H9 (cell line): ENCODE measurements at regions not wholly inside any gene's neighbourhood (a gene's known extent, or its start where the extent isn't known, plus 50 kb on each side); places are given as distances from the start of the nearest gene placed in this dataset.

Experiments
- DNase-seq: peaks from one replicate; pipeline ENCODE4 v3.0.0-alpha.2; 2017
- H2AFZ ChIP-seq: one replicate; pipeline ENCODE4 v1.6.1; 2013; ENCODE audit warnings: mild to moderate bottlenecking, low read length, control low read depth, moderate library complexity
- H2AK5ac ChIP-seq: 2 replicates; pipeline ENCODE4 v1.6.1; 2013; ENCODE audit warnings: low read length, control low read depth, mixed read lengths; ENCODE audit not compliant: insufficient read length
- H2BK120ac ChIP-seq: one replicate; pipeline ENCODE4 v1.6.1; 2013; ENCODE audit warnings: low read depth, mild to moderate bottlenecking, low read length, control low read depth, inconsistent platforms; ENCODE audit not compliant: poor library complexity, severe bottlenecking
- H2BK12ac ChIP-seq: 2 replicates; pipeline ENCODE4 v1.6.1; 2013; ENCODE audit warnings: low read length, control low read depth, mixed read lengths, low read depth; ENCODE audit not compliant: insufficient read length
- H2BK15ac ChIP-seq: 2 replicates; pipeline ENCODE4 v1.6.1; 2013; ENCODE audit warnings: low read depth, low read length, control low read depth
- H2BK20ac ChIP-seq: one replicate; pipeline ENCODE4 v1.6.1; 2013; ENCODE audit warnings: low read depth, mild to moderate bottlenecking, low read length, control low read depth, inconsistent platforms; ENCODE audit not compliant: poor library complexity, severe bottlenecking
- H2BK5ac ChIP-seq: 2 replicates; pipeline ENCODE4 v1.6.1; 2013; ENCODE audit warnings: low read length, control low read depth, mixed read lengths; ENCODE audit not compliant: insufficient read length
- H3K14ac ChIP-seq: 2 replicates; pipeline ENCODE4 v1.6.1; 2013; ENCODE audit warnings: low read length, control low read depth; ENCODE audit not compliant: insufficient read depth
- H3K18ac ChIP-seq: 2 replicates; pipeline ENCODE4 v1.6.1; 2013; ENCODE audit warnings: low read depth, mild to moderate bottlenecking, mixed read lengths, low read length, control low read depth; ENCODE audit not compliant: insufficient read length
- H3K23ac ChIP-seq: 2 replicates; pipeline ENCODE4 v1.6.1; 2013; ENCODE audit warnings: low read length, control low read depth, mixed read lengths, low read depth; ENCODE audit not compliant: insufficient read length
- H3K23me2 ChIP-seq: 2 replicates; pipeline ENCODE4 v1.6.1; 2013; ENCODE audit warnings: low read depth, mild to moderate bottlenecking, mixed read lengths, low read length, control low read depth; ENCODE audit not compliant: insufficient read length, poor library complexity, severe bottlenecking
- H3K27ac ChIP-seq: 2 replicates; pipeline ENCODE4 v1.5.1; 2013; ENCODE audit warnings: low read length, control low read depth, mixed read lengths, low read depth; ENCODE audit not compliant: insufficient read length
- H3K27me3 ChIP-seq: 2 replicates; pipeline ENCODE4 v1.6.1; 2013; ENCODE audit warnings: low read length, control low read depth, inconsistent platforms; ENCODE audit not compliant: insufficient read depth
- H3K4ac ChIP-seq: 2 replicates; pipeline ENCODE4 v1.6.1; 2013; ENCODE audit warnings: low read depth, mild to moderate bottlenecking, control low read depth, inconsistent platforms, low read length, moderate library complexity
- H3K4me1 ChIP-seq: 2 replicates; pipeline ENCODE4 v1.6.1; 2013; ENCODE audit warnings: low read length, control low read depth, inconsistent platforms; ENCODE audit not compliant: insufficient read depth
- H3K4me2 ChIP-seq: 2 replicates; pipeline ENCODE4 v1.6.1; 2013; ENCODE audit warnings: low read length, control low read depth, mixed read lengths; ENCODE audit not compliant: insufficient read length, insufficient read depth
- H3K56ac ChIP-seq: 2 replicates; pipeline ENCODE4 v1.6.1; 2013; ENCODE audit warnings: low read depth, mild to moderate bottlenecking, mixed read lengths, low read length, control low read depth; ENCODE audit not compliant: insufficient read length
- H3K79me1 ChIP-seq: 2 replicates; pipeline ENCODE4 v1.6.1; 2013; ENCODE audit warnings: low read depth, mild to moderate bottlenecking, moderate library complexity, low read length, control low read depth, inconsistent platforms; ENCODE audit not compliant: insufficient read depth, poor library complexity, severe bottlenecking
- H3K79me2 ChIP-seq: 2 replicates; pipeline ENCODE4 v1.6.1; 2013; ENCODE audit warnings: low read length, control low read depth, inconsistent platforms; ENCODE audit not compliant: insufficient read depth
- H3K9ac ChIP-seq: 2 replicates; pipeline ENCODE4 v1.6.1; 2013; ENCODE audit warnings: low read length, control low read depth, mixed read lengths; ENCODE audit not compliant: insufficient read length; ENCODE audit errors: extremely low read depth
- H3K9me3 ChIP-seq: one replicate; pipeline ENCODE4 v1.6.1; 2013; ENCODE audit warnings: low read depth, low read length, inconsistent platforms; ENCODE audit not compliant: control insufficient read depth
- H3T11ph ChIP-seq: one replicate; pipeline ENCODE4 v1.6.1; 2013; ENCODE audit warnings: mild to moderate bottlenecking, low read length, control low read depth, inconsistent platforms
- H4K20me1 ChIP-seq: one replicate; pipeline ENCODE4 v1.6.1; 2013; ENCODE audit not compliant: control insufficient read depth, insufficient read length, insufficient read depth
- H4K5ac ChIP-seq: 2 replicates; pipeline ENCODE4 v1.6.1; 2013; ENCODE audit warnings: low read depth, mild to moderate bottlenecking, mixed read lengths, low read length, control low read depth; ENCODE audit not compliant: insufficient read length
- H4K8ac ChIP-seq: replicated peaks from 2 replicates; pipeline ENCODE4 v1.6.1; 2013; ENCODE audit warnings: low read length, control low read depth, mixed read lengths, low read depth; ENCODE audit not compliant: insufficient read length
- H4K91ac ChIP-seq: 2 replicates; pipeline ENCODE4 v1.6.1; 2013; ENCODE audit warnings: low read depth, mild to moderate bottlenecking, moderate library complexity, mixed read lengths, low read length, control low read depth; ENCODE audit not compliant: insufficient read length
- H3K27ac Mint-ChIP-seq, 3 experiments: 2 replicates in 2 of 3; 3 replicates in 1 of 3; pipeline ENCODE4 v1.8.0; 2020 to 2021; ENCODE audit warnings: mixed read lengths in 3 of 3, mild to moderate bottlenecking in 1 of 3, moderate library complexity in 1 of 3
- H3K27me3 Mint-ChIP-seq: 2 replicates; pipeline ENCODE4 v1.8.0; 2021; ENCODE audit warnings: low read depth, mild to moderate bottlenecking, moderate library complexity, mixed read lengths
- H3K36me3 Mint-ChIP-seq, 3 experiments: 2 replicates in 2 of 3; 3 replicates in 1 of 3; pipeline ENCODE4 v1.8.0; 2020 to 2021; ENCODE audit warnings: low read depth in 3 of 3, mixed read lengths in 3 of 3; ENCODE audit not compliant: insufficient read depth in 1 of 3
- H3K4me1 Mint-ChIP-seq, 2 experiments: 2 replicates each; pipeline ENCODE4 v1.8.0; 2020; ENCODE audit warnings: mixed read lengths in 2 of 2
- H3K4me3 Mint-ChIP-seq, 2 experiments: 2 replicates in 1 of 2; 3 replicates in 1 of 2; pipeline ENCODE4 v1.8.0; 2020 to 2021; ENCODE audit warnings: mild to moderate bottlenecking in 2 of 2, mixed read lengths in 2 of 2, moderate library complexity in 1 of 2
- H3K9me3 Mint-ChIP-seq, 2 experiments: 2 replicates in 1 of 2; 3 replicates in 1 of 2; pipeline ENCODE4 v1.8.0; 2020; ENCODE audit warnings: mild to moderate bottlenecking in 2 of 2, mixed read lengths in 2 of 2, moderate library complexity in 1 of 2
- WGBS: extraction: QIAGEN DNeasy Blood & Tissue Kit; methylation state at CpG from one replicate; pipeline ENCODE4 v1.1.7; 2013; ENCODE audit warnings: missing lambda C conversion rate, low lambda C conversion rate, mixed read lengths; ENCODE audit not compliant: insufficient read length; ENCODE audit errors: extremely low coverage; 5-methylcytosine and 5-hydroxymethylcytosine counted together
- TF ChIP-seq, protein P1 (sequence below): fragments of 200-600 bp; sonication (generic); conservative IDR thresholded peaks from 3 replicates; pipeline ENCODE4 v1.8.0; 2021; ENCODE audit warnings: antibody characterized with exemption, mild to moderate bottlenecking

DNA sequence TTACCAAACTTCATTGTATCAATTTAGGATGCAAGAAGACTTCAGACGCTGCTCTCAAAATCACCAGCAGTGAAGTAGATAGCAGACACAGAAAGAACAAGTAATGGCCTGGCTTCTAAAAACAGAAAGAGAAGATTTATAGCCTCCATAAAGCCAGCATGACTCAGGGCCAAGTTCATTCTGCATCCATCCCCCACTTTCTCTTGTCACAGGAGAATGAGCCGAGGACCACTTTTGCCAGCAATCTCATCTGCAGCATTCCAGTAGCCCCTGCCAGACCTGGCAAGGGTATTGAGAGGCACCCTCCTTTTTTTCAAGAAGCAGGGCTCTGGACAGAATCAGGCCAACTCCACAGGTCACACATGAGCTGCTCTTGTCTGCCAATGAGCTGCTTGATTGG is 355.4 kb upstream of the SOX9 start:
- no peak overlapping the region for H3K4me2 ChIP-seq
- H2BK20ac ChIP-seq: no peak overlapping the region
- H3K23me2 ChIP-seq: no peaks in the 10 kb centered on the region
- 0 out of 2 replicates have a peak overlapping the region, but pooled peaks have one; percentile 35 for H3K14ac ChIP-seq
- no peak overlapping the region for H3K56ac ChIP-seq
- no peaks in the 10 kb centered on the region for H3K79me1 ChIP-seq
- H4K20me1 ChIP-seq: no peaks in the 10 kb centered on the region
- H3T11ph ChIP-seq: no peak overlapping the region
- TF ChIP-seq, protein P1, sequence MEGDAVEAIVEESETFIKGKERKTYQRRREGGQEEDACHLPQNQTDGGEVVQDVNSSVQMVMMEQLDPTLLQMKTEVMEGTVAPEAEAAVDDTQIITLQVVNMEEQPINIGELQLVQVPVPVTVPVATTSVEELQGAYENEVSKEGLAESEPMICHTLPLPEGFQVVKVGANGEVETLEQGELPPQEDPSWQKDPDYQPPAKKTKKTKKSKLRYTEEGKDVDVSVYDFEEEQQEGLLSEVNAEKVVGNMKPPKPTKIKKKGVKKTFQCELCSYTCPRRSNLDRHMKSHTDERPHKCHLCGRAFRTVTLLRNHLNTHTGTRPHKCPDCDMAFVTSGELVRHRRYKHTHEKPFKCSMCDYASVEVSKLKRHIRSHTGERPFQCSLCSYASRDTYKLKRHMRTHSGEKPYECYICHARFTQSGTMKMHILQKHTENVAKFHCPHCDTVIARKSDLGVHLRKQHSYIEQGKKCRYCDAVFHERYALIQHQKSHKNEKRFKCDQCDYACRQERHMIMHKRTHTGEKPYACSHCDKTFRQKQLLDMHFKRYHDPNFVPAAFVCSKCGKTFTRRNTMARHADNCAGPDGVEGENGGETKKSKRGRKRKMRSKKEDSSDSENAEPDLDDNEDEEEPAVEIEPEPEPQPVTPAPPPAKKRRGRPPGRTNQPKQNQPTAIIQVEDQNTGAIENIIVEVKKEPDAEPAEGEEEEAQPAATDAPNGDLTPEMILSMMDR: no peak
- H3K9me3 Mint-ChIP-seq: 0 out of 5 replicates have a peak, but pooled peaks cover 0 to under 1% of the 10 kb centered on the region in 2 experiments
- no peak for DNase-seq
- H3K79me2 ChIP-seq: no peaks in the 10 kb centered on the region
- no peak overlapping the region for H3K18ac ChIP-seq
- H3K23ac ChIP-seq: no peak overlapping the region
- H2AFZ ChIP-seq: no peak overlapping the region
- H2BK12ac ChIP-seq: no peak overlapping the region
- no CpG with 5 or more reads among the region's 2 CpGs for WGBS
- H3K4ac ChIP-seq: no peak overlapping the region
- no peak overlapping the region for H2BK15ac ChIP-seq
- H3K27ac Mint-ChIP-seq: no peak overlapping the region
- no peaks in the 10 kb centered on the region for H3K4me1 Mint-ChIP-seq
- no peaks in the 10 kb centered on the region for H3K27me3 ChIP-seq
- H4K5ac ChIP-seq: no peak overlapping the region
- no peak overlapping the region for H3K9ac ChIP-seq
- no peak overlapping the region for H4K91ac ChIP-seq
- H4K8ac ChIP-seq: no peak overlapping the region
- H3K36me3 Mint-ChIP-seq: no peaks in the 10 kb centered on the region
- H2BK5ac ChIP-seq: no peak overlapping the region
- H2AK5ac ChIP-seq: no peak overlapping the region
- H3K27me3 Mint-ChIP-seq: no peaks in the 10 kb centered on the region
- H3K9me3 ChIP-seq: no peaks in the 10 kb centered on the region
- H3K27ac ChIP-seq: no peak overlapping the region
- no peak overlapping the region for H3K4me3 Mint-ChIP-seq
- H2BK120ac ChIP-seq: no peak overlapping the region
- no peaks in the 10 kb centered on the region for H3K4me1 ChIP-seq
